GM18867 (cell line): ENCODE measurements at regions not wholly inside any gene's neighbourhood (a gene's known extent, or its start where the extent isn't known, plus 50 kb on each side); places are given as distances from the start of the nearest gene placed in this dataset.
"Not testable (repeated sequence)": the region's sequence is repeated elsewhere in the genome, so short reads cannot be mapped to it uniquely, and the experiment has no call there.

Experiments
- ATAC-seq: cut with Tn5 transposase; IDR thresholded peaks from one replicate; pipeline ENCODE4 v1.9.1; 2021; ENCODE audit warnings: mild to moderate bottlenecking, moderate library complexity; ENCODE audit not compliant: unreplicated experiment

DNA sequence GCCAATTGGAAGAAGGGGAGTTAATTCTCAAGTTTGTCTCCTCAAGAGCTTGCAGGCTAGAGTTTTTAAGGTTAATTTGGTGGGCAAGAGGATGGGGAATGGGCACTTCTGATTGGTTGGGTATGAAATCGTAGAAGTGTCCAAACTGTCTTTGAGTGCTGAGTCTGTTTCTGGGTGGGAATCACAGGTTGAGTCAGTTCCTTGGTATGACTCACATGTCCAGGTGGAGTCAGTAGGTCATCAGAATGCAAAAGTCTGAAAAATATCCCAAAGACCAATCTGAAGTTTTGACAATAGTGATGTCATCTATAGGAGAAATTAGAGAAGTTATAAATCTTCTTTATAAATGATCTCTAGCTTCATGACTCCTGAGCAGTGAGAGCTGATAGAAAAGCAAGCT lies 1252.2 kb downstream of the REEP3 start:
- no peak for ATAC-seq

GRCh38 chr10:64784451-64784850 lies 1263.2 kb downstream of the REEP3 start:
- not testable (repeated sequence) for ATAC-seq

DNA sequence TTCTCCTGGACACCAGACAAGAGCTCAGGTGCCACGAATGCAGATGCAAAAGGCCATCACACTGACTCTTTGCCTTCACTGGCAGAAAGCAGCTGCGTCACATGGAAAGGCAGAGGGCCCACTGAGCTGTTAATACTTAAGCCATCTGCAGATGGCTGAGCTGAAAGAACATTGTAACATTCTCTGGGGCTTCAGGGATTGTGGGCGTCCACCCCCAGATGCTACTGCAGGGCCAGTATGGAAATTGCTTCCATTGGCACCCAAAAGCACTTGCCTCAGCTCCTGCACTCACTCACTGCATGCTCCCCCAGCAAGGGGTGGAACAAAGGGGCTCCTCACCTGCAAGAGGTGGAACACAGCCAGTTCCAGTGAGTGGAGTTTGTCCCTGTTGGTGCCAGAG lies 1264.6 kb downstream of the REEP3 start:
- no peak for ATAC-seq

DNA sequence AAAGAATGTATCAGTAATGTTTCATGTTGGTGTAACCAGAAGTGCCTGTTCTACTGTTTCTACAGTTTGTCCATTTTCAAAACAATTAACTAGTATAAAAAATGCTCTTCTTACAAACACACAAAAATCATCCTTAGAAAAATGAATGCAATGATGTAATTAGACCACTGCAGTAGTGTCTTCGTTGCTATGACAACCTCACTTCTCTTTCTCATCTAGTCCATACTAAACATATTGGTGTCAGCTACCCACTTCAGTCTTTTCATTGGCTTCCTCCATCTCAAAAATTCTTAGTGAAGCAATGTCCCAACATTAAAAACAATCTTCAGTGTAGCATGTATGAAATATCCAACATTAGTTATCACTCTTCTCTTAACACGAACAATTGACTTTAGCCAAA lies 1265.8 kb downstream of the REEP3 start:
- ATAC-seq = no peak

DNA sequence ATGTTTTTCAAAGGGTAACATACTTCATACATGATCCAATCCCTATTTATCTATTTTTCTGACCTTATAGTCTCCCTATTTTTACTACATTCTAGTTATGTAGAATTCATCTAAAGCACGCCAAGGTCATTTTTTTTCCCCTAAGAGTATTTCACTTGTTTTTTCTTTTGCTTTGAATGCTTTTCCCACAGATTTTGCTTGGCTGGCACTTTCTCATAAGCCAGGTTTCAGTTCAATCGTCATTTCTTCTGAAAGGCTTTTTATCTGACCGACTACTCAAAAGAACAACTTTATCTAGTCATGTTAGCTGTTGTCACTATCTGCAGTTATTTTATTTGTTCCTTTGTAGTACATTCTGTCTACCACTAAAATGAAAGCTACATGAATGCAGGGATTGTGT lies 1274.6 kb downstream of the REEP3 start:
- no peak for ATAC-seq

- ATAC-seq = no peak
Measured at GRCh38 chr10:64798297-64798696, 1277.1 kb downstream of the REEP3 start.

DNA sequence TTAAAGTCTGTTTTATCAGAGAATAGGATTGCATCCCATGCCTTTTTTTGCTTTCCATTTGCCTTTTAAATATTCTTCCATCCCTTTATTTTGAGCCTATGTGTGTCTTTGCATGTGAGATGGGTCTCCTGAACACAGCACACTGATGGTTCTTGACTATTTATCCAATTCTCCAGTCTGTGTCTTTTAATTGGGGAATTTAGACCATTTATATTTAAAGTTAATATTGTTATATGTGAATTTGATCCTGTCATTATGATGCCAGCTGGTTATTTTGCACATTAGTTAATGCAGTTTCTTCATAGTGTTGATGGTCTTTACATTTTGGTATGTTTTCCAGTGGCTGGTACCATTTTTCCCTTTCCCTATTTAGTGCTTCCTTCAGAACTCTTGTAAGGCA lies 1287.0 kb downstream of the REEP3 start:
- not testable (repeated sequence) for ATAC-seq

- ATAC-seq = not testable (repeated sequence)
Measured at GRCh38 chr10:64810046-64810445, 1288.8 kb downstream of the REEP3 start.

DNA sequence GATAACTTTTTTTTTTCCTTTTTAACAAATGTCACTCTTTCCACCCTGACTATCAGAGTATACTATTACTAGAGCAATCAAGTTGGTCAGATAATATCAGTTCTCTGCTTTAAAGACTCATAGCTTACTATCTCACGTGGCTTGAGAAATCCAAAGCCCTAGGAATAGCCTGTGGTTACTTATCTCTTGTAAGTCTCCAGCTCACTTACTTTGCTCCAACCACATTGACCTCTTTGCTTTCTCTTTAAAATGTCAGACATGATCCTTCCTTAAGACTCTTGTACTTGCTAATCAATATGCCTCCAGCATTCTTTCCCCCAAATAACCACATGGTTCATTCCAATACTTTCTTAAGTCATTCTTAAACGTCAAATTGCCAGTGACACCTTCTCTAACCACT lies 1292.2 kb downstream of the REEP3 start:
- no peak for ATAC-seq

DNA sequence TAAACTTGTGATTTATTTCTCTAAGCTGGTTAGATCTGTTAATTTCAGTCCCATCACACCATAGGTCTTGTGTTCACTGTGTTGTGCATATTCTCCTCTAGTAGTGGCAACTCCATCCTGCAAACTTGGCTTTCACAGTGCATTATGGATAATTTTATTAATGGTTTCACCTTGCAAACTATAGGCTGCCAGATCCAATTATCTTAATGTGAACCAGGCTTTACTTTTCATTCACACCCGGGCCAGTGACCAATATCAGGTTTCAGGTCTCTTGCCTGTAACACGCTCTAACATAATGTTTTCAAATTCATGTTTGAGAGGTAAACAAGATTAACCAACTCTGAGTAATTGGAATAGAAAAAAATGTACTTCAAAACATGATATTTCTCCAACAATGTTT lies 1293.0 kb downstream of the REEP3 start:
- ATAC-seq = no peak

DNA sequence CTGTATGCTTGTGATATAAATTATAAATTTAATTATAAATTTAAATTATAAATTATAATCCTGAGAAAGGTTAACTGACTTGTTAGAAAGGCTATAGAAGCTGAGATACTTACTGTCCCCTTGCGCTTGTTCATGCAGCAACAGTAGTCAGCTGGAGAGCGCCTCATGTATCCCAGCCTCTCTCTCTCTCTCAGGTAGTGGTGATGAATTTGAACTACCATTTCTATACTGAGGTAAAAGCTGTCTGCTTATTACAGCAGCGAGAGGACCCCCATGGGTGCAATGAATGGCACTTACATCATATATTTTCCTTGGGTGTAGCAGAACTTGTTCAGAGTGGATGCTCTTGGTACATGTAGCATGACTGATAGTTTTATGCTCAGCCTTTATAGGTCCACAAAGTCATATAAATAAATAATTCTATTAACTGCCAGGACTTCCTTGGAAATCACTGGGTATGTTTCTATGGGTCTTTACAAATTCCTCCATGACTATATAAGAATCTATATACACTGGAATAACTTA lies 1308.7 kb downstream of the REEP3 start:
- ATAC-seq = no peak

GRCh38 chr10:64830869-64831268 lies 1309.7 kb downstream of the REEP3 start:
- no peak for ATAC-seq

- no peak for ATAC-seq
Measured at GRCh38 chr10:64840341-64840740, 1319.1 kb downstream of the REEP3 start.

GRCh38 chr10:64846700-64847099 lies 1325.5 kb downstream of the REEP3 start:
- no peak for ATAC-seq

- no peak for ATAC-seq
Measured at GRCh38 chr10:64855941-64856340, 1334.7 kb downstream of the REEP3 start.

DNA sequence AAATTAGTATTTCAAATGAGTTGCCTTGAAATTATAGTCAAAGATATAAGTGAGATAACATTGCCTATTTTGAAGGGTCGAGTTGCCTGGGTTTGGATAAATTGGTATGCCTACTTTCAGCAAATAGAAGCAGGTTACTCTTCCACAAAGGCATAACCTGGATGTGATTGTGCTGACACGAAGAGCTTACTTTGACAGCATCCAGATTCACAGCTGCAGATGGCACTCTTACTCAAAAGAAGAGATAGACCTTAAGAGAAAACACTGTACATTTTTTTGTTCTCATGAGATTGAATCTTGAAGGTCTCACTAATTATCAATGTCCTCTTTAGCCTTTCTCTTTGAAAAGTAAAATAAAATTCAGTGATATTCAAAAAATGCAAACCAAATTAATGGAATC lies 1338.7 kb downstream of the REEP3 start:
- ATAC-seq = no peak

GRCh38 chr10:64863836-64864235 lies 1342.6 kb downstream of the REEP3 start:
- no peak for ATAC-seq

- no peak for ATAC-seq
Measured at GRCh38 chr10:64867501-64867962, 1346.3 kb downstream of the REEP3 start.

DNA sequence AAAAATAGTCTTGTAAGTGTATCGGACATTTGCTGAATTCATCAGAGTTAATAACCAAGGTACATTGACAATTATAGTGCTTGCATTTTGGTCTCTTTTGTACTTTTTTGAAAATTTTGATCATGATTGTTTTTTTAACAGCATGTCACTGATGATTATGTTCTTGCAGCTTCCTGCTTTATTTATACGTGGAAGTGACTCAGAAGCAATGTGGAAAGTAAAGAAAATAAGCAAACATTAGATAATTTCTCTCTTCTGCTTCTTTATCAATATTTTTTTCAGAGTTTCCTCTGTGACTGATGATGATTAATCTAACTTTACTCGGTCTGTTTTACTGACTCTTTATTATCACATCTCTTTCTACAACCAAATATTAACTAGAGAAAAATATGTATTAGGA lies 1351.9 kb downstream of the REEP3 start:
- no peak for ATAC-seq

GRCh38 chr10:64873959-64874358 lies 1352.8 kb downstream of the REEP3 start:
- no peak for ATAC-seq

GRCh38 chr10:64880546-64880945 lies 1359.3 kb downstream of the REEP3 start:
- no peak for ATAC-seq

GRCh38 chr10:64881257-64881656 lies 1360.1 kb downstream of the REEP3 start:
- ATAC-seq = no peak

DNA sequence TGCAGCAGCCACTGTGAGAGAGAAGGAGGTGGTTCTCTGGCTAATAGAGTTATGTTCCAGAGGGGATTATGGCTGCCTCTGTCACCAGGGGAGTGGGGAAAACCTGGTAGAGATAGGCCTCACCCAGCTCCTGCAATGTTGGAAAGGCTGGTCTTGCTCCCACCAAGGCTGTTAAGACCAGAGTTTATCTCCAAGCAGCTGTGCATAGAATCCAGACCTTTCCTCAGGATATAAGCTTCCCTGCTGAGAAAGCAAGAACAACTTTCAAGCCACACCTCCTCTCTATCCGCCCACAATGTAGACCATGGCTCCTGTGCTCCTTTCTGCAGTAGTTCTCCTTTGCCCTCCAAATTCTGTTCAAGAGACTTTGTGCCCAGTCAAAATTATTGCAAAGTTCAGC lies 1375.4 kb downstream of the REEP3 start:
- ATAC-seq = no peak
